WERI-Rb-1 (cell line): ENCODE measurements at regions not wholly inside any gene's neighbourhood (a gene's known extent, or its start where the extent isn't known, plus 50 kb on each side); places are given as distances from the start of the nearest gene placed in this dataset.

ENCODE experiments used
- DNase-seq: peaks from one replicate; pipeline ENCODE4 v3.0.0-alpha.2; 2020
- H3K27ac ChIP-seq: fragments of 250-450 bp; sonication (Bioruptor Pico); 2 replicates; pipeline ENCODE4 v1.5.1; 2020; ENCODE audit warnings: mild to moderate bottlenecking, moderate library complexity
- H3K27me3 ChIP-seq: fragments of 250-450 bp; sonication (Bioruptor Pico); 2 replicates; pipeline ENCODE4 v1.5.1; 2021; ENCODE audit warnings: mild to moderate bottlenecking, low read depth, moderate library complexity; ENCODE audit not compliant: insufficient read depth, severe bottlenecking
- H3K36me3 ChIP-seq: fragments of 250-450 bp; sonication (Bioruptor Pico); 2 replicates; pipeline ENCODE4 v1.5.1; 2020; ENCODE audit warnings: mild to moderate bottlenecking, moderate library complexity
- H3K4me3 ChIP-seq: 2 replicates; pipeline ENCODE4 v1.5.1; 2011; ENCODE audit warnings: low read depth, mild to moderate bottlenecking, control low read depth, low read length
- H3K9me3 ChIP-seq: fragments of 250-450 bp; sonication (Bioruptor Pico); 2 replicates; pipeline ENCODE4 v1.5.1; 2021; ENCODE audit warnings: mild to moderate bottlenecking, moderate library complexity; ENCODE audit not compliant: severe bottlenecking
- CTCF ChIP-seq: IDR thresholded peaks from 2 replicates; pipeline ENCODE4 v1.5.1; 2011; ENCODE audit warnings: low read depth, mild to moderate bottlenecking, control low read depth, inconsistent platforms, low read length

GRCh38 chr12:19058235-19059021 is 71.1 kb upstream of the PLEKHA5 start:
- Histone ChIP-seq H3K36me3 (no peaks in the 10 kb centered on the region), H3K27ac (no peak overlapping the region), H3K4me3 (no peak overlapping the region), H3K9me3 (no peaks in the 10 kb centered on the region), H3K27me3 (no peaks in the 10 kb centered on the region)
- DNase-seq: no peak
- no peak for TF ChIP-seq CTCF

GRCh38 chr12:19064713-19065112 is 64.8 kb upstream of the PLEKHA5 start:
- no peak for DNase-seq
- TF ChIP-seq CTCF: no peak
- no peaks in the 10 kb centered on the region for H3K9me3 ChIP-seq
- H3K4me3 ChIP-seq: no peak overlapping the region
- H3K36me3 ChIP-seq: no peaks in the 10 kb centered on the region
- H3K27ac ChIP-seq: no peak overlapping the region
- no peaks in the 10 kb centered on the region for H3K27me3 ChIP-seq

DNA sequence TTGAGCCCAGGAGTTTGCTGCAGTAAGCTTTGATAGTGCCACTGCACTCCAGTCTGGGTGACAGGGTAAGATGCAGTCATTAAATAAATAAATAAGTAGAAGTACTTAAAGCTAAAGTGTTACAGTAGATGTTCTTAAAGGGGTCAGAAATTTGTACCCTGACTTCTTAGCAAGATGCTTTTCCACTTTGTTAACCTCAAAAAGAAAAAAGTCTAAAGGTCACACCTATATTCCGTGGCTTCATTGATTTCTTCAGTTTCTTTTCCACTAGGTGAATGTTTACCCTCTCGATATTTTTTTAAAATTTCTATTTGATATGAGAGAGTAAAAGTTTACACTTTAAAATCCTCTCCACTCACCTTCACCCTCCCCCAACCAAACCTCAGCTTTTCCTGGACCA is 64.3 kb upstream of the PLEKHA5 start:
- no peak for TF ChIP-seq CTCF
- H3K36me3 ChIP-seq: no peaks in the 10 kb centered on the region
- H3K27me3 ChIP-seq: no peaks in the 10 kb centered on the region
- no peak overlapping the region for H3K27ac ChIP-seq
- H3K9me3 ChIP-seq: no peaks in the 10 kb centered on the region
- H3K4me3 ChIP-seq: no peak overlapping the region
- no peak for DNase-seq

DNA sequence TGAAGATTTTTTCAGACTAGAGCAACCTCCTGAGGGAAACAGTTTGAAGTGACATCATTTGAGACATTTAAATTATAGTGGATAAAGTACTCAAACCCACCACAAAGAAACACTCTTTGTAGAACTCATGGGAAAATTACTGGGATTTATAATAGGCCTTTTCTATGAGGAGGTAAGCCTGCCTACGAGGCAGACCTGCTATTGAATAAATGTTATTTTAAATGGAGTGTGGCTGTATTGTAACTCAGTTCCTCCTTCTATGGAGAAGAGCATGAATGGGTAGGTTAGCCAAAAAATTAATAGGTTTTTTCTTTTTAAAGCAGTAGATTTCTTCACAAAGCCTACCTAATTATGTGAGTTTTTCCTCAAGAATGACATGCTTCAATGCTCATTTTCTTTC is 63.7 kb upstream of the PLEKHA5 start:
- H3K36me3 ChIP-seq: no peaks in the 10 kb centered on the region
- no peaks in the 10 kb centered on the region for H3K27me3 ChIP-seq
- no peak overlapping the region for H3K27ac ChIP-seq
- DNase-seq: no peak
- TF ChIP-seq CTCF: no peak
- no peaks in the 10 kb centered on the region for H3K9me3 ChIP-seq
- no peak overlapping the region for H3K4me3 ChIP-seq

DNA sequence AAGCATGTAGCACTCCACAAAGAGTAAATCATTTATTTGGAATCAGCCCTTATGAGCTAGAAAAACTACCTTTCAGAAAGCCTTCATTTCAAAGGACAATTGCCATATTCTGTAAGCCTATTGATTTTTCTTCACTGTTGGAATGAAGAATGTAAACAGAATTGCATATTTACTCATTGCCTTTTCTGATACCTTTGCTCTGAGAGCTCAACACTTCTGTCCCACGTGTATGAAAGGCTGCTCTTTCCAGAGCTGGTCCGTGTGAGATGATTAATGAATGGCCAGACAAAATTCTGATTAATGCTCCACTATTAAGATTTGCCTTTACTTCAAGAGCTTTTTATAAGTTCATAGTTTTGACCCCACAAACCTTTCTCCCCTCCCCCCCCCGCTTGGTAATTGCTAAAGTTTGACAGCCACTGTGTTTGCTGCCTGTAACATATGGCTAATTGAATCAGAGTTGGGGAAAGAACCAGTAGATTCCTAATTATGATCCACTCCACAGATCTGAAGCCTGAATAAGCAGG is 63.0 kb upstream of the PLEKHA5 start:
- Histone ChIP-seq H3K27me3 (no peaks in the 10 kb centered on the region), H3K36me3 (no peaks in the 10 kb centered on the region), H3K4me3 (no peak overlapping the region), H3K9me3 (no peaks in the 10 kb centered on the region), H3K27ac (no peak overlapping the region)
- no peak for DNase-seq
- no peak for TF ChIP-seq CTCF

DNA sequence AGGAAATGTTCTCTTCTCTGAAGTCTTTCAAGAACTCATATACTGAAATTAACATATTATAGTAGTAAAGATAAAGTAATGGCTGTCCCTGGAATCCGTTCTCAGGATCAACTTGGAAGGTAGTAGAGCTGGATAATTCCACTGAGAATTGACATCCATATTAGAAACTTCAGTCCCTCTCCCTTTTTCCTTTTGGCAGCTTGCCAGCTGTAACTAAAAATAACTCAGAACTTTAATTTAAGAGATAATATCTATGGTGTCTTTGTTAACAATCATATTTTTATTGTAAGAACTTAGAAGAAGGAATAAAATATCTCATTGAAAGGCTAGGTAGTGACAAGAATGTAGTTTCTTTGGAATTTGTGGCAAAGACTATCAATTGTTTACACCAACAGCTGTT is 61.4 kb upstream of the PLEKHA5 start:
- Histone ChIP-seq H3K27me3 (no peaks in the 10 kb centered on the region), H3K36me3 (no peaks in the 10 kb centered on the region), H3K4me3 (no peak overlapping the region), H3K27ac (no peak overlapping the region), H3K9me3 (no peaks in the 10 kb centered on the region)
- DNase-seq: no peak
- TF ChIP-seq CTCF: no peak
